DMS153 treated with DMSO at 0.1 percent for 48 hours (cell line): ENCODE measurements at regions not wholly inside any gene's neighbourhood (a gene's known extent, or its start where the extent isn't known, plus 50 kb on each side); places are given as distances from the start of the nearest gene placed in this dataset.

Source experiments
- DNase-seq: peaks from one replicate; lab custom pipeline; 2025; ENCODE audit not compliant: unreplicated experiment; lab: John Stamatoyannopoulos, UW

DNA sequence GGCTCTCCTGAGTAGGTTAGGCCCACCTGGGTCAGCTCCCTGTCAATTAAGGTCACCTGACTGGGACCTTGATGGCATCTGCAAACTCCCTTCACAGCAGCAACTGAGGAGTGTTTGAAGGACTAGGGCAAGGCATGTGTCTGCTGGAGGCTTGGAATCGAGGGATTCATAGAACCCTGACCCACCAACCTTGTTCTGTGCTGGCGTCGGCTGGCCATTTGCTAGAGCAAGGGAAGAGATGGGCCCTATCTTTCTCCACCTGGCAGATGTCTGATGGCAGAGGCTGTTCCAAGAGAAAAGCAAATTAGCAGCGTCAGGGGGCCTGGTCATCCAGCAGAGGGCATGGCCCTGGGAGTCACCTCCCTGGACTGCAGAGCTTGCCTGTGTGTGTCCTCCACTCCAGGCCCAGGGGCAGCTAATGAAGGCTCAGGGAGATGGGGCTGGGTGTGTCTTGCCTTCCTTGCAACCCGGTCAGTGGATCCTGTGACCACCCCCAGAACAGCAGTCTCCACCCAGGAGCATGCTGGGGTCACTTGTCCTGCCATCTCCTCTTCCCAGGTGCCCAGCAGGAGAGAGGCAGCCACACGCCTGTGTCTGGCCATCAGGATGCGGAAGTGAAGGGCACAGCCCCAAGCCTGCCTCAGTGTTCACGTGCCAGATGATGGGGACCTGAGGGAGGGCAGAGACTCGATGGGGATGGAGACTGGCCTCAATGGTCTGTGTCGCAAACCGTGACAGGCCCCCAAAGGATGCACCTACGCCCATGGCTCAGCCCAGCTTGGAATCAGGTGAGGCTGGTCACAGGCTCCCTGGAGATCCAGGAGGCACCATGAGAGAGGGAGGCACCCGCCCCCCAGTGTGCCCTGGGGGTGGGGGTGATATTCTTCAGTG, 53.9 kb downstream of the BARX1 start:
- no peak for DNase-seq

DNA sequence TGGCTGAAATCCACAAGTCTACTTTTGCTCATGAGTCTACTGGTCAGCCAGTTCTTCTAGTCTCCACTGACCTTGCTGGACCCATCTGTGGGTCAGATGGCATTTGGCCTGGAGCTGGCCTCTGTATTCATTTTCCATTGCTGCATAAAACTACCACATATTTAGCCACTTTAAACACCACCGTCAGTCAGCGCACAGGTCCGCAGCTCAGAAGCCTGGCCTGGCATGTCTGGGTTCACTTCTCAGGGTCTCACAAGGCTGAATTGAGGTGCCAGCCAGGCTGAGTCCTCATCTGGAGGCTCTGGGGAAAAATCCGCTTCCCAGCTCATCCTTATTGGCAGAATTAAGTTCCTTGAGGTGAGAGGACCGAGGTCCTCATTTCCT, 54.7 kb downstream of the BARX1 start:
- no peak for DNase-seq

DNA sequence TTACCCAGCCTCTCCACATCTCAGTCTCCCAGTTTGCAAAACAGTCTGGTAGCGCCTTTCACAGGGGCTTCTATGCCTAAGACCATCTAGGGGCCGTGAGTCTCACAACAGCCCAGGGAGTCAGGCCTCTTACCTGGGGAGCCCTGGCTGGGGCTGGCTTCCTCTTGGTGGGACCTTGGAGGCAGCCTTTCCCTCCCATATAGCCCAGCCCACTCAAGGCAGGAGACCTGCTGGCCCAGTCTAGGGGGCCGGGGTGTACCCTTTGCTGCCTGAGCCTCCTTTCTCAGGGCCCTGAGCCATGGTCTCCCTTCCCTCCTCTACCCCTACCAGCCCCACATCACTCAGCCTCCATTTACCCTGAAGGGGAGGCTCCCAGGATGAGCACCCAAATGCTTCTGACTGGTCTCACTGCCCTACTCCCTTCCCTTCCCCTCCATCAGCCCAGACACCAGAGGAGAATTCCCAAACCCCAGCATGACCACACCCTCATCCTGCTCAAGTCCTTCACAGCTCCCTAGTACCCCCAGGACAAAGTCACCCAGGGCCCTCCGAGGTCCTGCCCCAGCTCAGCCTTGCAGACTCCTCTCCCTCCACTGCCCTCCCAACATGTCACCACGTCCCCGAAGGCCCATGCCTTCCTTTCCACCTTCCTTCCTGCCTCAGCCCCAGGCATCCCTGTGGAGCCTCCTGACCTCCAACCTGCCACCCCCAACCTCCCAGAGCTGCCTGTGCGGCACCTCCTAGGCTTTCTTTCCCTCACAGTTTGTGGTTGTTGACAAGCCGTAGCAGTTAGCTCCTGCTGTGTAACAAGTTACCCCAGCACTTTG, 55.3 kb downstream of the BARX1 start:
- DNase-seq = no peak

DNA sequence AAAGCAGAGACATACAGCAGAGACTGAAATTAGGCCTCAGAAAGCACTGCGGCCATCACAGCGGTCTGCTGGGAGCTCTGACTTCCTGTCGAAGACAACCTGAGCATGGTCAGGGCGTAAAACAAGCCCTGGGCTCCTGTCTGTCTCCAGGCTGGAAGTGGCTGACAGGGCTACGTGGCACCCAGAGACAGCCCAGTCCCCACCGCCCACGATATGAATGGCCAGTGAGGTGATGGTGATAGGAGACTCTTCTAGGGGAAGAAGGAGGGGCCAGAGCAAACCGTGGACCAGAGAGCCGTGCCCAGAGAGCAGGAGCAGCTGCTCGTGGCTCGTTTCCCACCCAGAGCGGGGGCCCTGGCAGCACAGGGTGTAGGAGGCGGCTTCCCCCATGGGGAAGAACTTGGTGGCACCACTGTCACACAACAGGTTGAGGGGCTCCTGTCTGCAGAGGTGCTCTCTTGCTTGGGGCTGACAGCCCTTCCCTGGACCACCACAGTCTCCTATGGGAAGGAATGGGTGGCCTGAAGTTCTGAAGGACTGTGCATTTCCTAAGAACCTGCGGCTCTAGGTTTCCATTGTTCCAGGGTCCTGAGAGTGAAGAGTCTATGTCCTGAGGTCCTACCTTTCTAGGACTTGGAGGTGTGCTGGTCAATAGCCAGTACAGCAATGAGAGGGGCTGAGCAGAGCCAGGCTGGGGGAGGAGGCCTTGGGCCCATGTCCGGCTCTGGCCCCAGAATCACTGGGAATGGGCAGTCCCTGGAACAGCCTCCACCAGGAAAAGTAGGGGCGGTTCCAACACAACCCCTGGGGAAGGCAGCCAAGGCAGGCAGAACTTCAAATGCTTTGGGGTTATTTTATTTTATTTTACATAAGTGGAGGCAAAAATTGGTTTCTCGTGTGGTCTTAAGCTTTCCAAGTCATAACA, 56.4 kb downstream of the BARX1 start:
- DNase-seq = no peak

DNA sequence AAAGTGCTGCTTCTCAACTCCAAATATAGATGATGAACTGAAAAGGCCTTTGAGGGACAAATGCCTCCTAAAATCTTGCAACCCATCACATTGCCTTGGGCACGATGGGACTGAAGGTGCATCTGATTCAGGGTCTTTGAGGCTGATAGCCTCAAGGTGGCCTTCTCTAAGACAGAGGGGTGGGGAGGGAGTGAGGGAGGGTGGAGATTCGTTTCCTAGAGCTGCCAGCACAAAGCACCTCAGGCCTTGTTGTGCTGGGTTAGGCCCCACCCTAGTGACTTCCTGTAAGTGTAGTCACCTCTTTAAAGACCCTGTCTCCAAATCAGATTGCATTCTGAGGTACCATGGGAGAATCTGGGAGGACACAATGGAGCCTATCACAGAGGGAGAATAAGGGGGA, 57.1 kb downstream of the BARX1 start:
- no peak for DNase-seq

DNA sequence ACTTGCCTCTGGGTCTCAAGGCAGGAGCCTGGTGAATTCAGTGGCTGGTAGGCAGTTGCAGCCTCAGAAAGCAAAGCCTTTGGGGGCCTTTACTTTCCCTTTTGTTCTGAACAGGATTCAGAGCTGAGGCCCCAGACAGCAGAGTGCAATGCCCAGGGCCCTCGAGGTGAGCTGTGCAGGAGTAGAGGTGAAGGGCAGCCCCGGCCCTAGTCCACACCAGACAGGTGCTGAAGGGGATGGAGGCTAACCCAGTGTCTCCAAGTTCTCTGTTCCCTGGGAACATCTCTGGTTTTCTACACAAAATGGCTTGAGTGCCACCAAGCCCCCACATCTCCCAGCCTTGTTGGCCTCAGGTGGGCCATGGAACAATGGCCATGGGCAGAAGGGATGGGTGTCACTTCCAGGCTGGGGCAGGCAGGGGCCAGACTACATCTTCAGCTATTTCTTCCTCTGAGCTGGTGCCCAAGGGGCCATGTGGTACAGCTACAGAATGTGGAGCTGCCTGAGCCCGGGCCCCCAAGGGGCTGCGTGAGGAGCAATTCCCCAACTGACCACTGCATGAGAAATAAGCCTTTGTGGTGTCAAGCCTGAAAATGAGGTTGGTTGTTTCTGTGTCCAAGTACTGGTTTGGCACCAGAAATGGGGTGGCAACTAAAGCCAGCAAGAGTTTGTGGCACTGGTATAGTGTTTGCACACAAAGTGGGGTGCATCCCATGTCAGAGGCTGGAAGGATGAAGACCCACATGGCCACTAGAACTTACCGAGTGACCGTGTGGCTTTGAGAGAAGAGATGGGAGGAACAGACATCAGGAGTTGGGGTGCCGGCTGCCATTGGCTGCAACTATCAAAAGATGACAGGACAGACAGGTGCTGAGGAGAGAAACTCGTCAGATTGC, 57.8 kb downstream of the BARX1 start:
- DNase-seq = no peak

DNA sequence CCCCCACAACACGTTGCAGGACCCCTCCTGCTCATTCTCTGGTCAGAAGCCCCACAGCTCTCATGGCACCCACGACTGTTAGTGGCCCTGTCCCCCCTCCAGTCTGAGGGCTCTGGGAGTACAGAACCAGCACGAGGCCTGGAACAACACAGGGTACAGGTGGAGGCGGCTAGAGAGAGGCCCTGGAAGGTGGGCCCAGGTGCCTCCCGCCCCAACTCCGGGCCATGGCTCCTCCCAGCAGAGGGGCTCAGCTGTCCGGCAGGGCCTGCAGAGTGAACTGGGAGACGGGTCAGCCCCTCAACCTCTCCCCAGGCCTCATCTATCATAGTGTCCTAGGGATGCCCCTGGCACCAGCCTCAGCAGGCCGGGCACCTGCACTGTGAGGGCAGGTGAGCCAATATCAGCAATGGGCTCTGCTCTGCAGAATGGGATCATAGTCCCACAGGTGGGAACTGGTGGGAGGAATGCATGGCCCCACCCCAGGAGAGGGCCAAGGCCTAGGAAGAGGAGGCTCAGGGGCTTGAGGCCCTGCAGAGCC, 58.6 kb downstream of the BARX1 start:
- no peak for DNase-seq

DNA sequence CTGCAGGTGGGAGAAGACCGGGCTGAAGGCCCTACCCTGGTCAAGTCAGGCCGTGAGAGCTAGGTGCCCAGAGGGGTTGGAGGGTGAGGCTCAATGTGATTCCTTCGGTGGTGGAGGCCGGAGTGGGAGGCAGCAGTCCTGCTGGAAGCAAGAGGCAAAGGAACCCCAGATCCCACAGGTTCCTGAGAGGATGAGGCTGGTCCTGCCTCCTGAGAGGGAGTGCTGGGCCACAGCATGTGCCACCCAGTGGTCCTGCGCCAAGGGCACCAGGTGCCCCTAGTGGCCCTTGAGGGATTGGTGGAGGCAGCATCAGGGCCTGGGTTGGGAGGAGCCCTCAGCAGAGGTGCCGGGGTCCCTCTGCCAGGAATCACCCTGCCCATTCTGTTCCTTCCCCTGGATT, 59.1 kb downstream of the BARX1 start:
- DNase-seq = no peak

DNA sequence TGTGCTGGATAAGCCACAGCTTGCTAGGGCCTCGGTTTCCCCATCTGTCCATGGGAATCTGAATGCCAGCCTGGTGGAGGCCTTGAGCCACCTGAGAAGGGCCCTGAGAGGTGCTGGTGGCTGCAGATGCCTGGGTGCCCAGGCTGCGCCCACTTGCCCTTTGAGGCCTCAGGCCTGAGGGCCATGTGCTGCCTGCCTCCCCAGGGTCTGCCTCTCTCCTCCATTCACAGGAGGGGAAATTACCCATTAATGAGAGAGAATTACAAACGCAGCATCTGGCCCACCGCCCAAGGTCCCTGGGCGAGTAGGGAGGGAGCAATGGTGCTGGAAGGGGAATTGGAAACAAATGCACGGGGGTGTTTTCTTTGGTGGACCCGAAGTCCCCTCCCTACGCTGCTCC, 59.6 kb downstream of the BARX1 start:
- no peak for DNase-seq

DNA sequence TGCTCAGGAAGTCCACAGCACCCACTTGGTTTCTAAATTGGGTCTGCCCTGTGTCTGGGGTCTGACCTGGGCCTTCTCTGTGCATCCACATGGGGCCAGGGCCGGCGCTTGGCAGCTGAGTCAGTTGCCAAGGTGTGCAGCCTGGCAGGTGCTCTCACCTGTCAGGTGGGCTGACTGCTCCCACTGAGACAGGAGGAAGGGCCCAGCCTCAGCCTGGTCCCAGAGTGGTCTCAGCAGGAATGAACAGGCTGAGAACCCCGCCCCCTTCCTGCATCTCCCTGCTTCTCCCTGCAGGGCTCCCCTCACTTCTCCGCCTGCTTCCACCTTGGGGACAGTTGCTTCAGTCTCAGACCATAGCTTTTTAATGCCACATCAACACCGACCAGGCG, 60.5 kb downstream of the BARX1 start:
- DNase-seq = no peak

DNA sequence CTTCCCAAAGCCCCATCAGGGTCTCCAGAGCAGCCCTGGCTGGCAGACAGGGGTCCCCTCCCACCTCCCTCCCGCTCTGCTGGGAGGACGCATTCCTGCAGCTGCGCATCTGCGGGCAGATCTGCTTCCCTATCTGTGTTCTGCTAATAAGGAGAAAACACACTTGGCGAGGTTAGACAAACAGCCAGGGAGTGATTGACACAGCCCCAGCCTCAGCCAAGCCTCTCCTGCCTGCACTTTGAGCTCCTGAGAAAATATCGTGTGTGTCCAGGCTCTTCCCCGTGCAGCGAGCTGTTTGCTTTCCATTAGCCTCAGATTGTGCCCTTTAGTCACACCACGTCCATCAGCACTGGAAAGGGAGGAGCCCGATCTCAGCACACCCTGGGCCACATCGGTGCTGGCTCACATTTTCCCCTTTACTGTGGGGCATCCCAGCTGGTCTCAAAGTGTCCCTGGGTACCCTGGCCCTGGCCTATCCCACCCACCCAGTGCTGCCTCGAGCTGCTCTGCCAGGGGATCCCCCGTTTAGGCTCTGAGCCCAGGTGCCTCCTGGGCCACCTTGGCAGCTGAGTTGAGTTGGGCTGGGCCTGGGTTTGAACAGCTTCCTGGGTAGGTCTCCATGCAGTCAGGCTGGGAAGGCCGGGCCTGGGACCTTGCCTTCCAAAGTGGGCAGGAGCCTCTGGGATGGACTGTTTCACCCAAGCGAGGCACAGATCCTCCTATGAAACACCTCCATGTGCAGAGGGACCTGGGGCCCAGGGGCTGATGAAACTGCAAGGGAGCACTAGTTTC, 61.1 kb downstream of the BARX1 start:
- no peak for DNase-seq

DNA sequence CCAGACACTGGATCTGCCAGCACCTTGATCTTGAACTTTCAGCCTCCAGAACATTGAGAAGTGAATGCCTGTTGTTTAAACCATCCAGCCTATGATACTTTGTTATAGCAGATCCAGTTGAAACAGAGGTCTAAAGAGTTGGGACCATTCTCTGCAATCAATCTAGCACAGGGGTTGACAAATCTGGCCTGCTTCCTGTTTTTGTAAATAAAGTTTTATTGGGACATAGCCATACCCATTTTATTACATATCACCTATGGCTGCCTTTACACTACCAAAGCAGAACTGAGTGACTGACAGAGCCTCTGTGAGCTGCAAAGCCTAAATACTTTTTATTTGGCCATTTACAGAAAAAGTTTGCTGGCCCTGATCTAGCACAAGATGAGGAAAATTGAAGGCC, 62.0 kb downstream of the BARX1 start:
- no peak for DNase-seq

DNA sequence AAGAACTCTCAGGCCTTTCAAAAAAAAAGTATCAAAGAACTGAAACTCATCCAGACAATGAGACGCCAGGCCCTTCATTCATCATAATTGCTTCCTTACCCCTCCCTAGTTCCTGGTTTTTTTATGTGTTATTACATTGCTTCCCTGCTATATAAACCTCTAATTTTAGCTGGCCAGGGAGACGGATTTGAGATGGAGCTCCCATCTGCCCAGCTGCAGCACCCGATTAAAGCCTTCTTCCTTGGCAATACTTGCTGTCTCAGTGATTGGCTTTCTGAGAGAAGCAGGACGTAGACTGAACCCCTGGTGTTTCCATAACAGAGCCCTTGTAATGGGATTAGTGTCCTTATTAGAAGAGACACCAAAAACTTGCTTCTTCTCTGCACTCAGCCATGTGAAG, 62.4 kb downstream of the BARX1 start:
- no peak for DNase-seq

DNA sequence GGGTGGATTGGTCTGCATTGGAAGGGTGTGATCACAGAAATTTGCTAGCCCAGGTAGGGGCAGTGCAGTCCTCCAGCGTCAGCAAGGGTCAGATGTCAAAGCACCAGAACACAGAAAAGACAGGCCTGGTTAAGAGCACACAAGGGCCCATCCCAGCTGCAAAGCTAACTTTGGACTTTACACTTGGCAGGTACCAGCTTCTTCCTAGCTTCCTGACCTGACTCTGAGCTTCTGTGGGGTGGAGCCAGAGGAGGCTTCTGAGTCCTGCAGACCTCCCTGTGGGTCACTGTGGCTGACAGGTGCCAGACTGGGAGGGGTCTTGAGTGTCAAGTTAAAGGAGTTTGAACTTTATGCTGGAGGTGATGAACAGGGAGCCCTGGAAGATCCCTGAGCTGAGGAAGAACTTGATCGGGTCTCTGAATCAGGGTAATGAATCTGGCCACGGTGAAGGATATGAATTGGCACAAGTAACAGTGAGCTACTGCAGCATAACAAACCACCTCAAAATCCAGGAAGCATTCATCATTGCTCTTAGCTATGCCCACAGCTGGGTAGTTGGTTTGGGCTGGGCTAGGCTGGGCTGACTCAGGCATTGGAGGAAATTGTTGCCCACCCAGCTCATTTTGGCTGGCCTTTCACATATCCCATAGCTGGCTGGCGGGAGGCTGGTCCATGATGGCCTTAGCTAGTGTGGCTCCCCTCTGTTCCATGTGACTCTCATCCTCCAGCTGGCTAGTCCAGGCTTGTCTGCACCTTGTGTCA, 63.4 kb downstream of the BARX1 start:
- no peak for DNase-seq

DNA sequence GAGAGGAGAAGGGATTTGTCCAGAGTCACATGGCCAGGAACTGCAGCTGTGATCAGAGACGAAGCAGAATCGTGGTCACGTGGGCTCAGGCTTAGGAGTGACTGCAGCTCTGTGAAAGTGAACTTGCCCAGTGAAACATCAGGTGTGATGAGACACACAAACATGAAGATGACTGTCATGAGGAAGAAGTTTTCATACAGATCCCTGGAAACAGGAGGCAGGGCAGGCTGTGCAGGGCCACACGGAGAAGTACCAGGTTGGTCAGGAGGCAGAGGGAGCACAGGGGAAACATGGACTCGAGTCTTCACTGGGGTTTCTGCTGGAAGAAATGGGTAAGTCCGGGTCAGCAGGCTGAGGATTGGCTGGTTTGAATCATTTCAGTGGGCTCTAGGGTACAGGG, 64.1 kb downstream of the BARX1 start:
- no peak for DNase-seq

DNA sequence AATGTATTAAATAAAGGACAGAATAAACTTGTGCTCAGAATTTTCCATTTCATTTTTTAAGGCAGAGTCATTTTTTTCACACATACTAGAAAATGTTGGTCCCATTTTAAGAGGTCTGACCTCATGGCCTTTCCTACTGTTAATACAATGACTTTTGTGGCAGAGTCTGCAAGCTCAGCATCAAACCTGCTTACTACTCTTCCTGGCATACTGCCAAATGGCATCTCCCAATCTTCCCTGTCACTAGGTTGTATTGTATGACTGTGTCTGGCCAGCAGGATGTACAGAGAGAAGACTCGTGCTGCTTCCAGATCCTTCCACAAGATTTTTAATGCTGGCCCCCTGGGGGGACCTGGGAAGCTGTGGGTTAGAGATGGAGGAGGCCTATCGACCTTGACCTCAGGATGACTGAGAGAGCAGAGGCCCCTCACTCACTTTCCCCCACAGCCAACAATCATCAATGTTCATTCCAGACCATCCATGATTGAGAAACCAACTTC, 64.7 kb downstream of the BARX1 start:
- DNase-seq = no peak

DNA sequence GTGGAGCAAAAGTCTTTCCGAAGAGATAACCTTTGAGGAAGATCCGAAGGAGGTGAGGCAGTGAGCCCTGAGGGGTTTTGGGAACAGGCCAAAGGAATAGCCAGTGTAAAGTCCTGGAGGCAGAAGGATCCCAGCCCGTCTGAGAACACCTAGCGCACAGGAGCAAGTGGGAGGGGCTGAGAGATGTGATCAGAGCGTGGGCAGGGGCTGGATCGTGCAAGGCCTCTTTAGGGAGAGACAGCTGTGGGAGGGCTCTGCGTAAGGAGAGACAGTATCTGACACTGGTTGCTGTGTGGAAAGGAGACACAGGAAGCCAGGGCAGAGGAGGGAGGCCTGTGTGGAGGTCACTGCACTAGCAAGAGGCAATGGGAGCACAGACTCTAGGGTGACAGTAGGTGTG, 68.2 kb downstream of the BARX1 start:
- DNase-seq = no peak

DNA sequence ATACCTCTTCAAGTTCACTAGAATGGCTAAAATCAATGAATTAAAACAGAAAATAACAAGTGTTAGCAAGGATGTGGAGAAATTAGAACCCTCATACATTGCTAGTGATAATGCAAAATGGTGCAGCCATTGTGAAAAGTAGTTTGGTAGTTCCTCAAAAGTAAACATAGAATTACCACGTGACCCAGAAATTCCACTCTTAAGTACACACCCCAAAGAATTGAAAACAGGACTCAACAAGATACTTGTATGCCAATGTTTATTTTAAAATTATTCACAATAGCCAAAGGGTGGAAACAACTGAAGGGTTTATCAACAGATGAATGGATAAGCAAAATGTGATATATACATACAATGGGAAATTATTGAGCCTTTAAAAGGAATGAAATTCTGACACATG, 70.3 kb downstream of the BARX1 start:
- no peak for DNase-seq
